ENCODE measurements at regions not wholly inside any gene's neighbourhood (a gene's known extent, or its start where the extent isn't known, plus 50 kb on each side); places are given as distances from the start of the nearest gene placed in this dataset.

- no peak for TF ChIP-seq CTCF (IDR thresholded peaks at IDR 0.05; ENCODE audit: insufficient read depth, low read length)
- TF ChIP-seq REST (IDR thresholded peaks at IDR 0.05; ENCODE audit: insufficient replicate concordance, low read depth), result no peak
- TF ChIP-seq GABPA (IDR thresholded peaks at IDR 0.05; ENCODE audit: low read depth), result no peak
- no peak for TF ChIP-seq SPI1 (IDR thresholded peaks at IDR 0.05; ENCODE audit: borderline replicate concordance, low read depth)
Measured at GRCh38 chr1:98367426-98367825, 294.1 kb upstream of the SNX7 start.
